Endothelial cell of umbilical vein (primary cell): ENCODE measurements at regions not wholly inside any gene's neighbourhood (a gene's known extent, or its start where the extent isn't known, plus 50 kb on each side); places are given as distances from the start of the nearest gene placed in this dataset.

Experiments
- BruUV-seq: library from RNA; stranded (reverse); fragments of 400-500 nt; replicated peaks from 2 replicates; lab custom pipeline; 2021; lab: Mats Ljungman, UMichigan
- CTCF ChIA-PET: fragments of 300-600, 350-600 bp; sonication (Branson Sonifier 250); formaldehyde crosslinking; loops from one replicate; lab custom pipeline; 2021; ENCODE audit warnings: antibody characterized with exemption, inconsistent platforms; lab: Charles Lee
- POLR2A ChIA-PET: fragments of 300-600, 350-600 bp; sonication (Branson Sonifier 250); formaldehyde crosslinking; loops from one replicate; lab custom pipeline; 2021; ENCODE audit warnings: antibody characterized with exemption, inconsistent platforms; lab: Charles Lee
- DNase-seq: peaks from one replicate; pipeline ENCODE4 v3.0.0-alpha.2; 2011; ENCODE audit warnings: low read depth, low spot score
- FAIRE-seq: peaks from 2 replicates; lab custom pipeline; 2011; peaks lifted over from hg19 to GRCh38; lab: Jason Lieb, UNC
- H2AFZ ChIP-seq: 2 replicates; pipeline ENCODE4 v1.6.0; 2012; ENCODE audit warnings: low read depth, low read length, control low read depth, inconsistent platforms
- H3K27ac ChIP-seq: 2 replicates; pipeline ENCODE4 v1.5.1; 2011; ENCODE audit warnings: low read depth, mild to moderate bottlenecking, control low read depth, low read length, moderate library complexity; ENCODE audit not compliant: insufficient read depth
- H3K27me3 ChIP-seq, 2 experiments: 2 replicates each; pipeline versions ENCODE4 v1.6.0 to v1.6.1; 2011; ENCODE audit warnings: low read length in 2 of 2, mixed read lengths in 1 of 2; ENCODE audit not compliant: control insufficient read depth in 2 of 2, insufficient read depth in 2 of 2
- H3K36me3 ChIP-seq, 2 experiments: 2 replicates in 1 of 2; 3 replicates in 1 of 2; pipeline ENCODE4 v1.5.1; 2011; ENCODE audit warnings: low read length in 2 of 2, mild to moderate bottlenecking in 1 of 2, moderate library complexity in 1 of 2; ENCODE audit not compliant: control insufficient read depth in 2 of 2, insufficient read depth in 2 of 2; ENCODE audit errors: extremely low read depth in 1 of 2
- H3K4me1 ChIP-seq: 3 replicates; pipeline ENCODE4 v1.5.1; 2011; ENCODE audit warnings: mild to moderate bottlenecking, low read length; ENCODE audit not compliant: control insufficient read depth, insufficient read depth; ENCODE audit errors: extremely low read depth
- H3K4me2 ChIP-seq: 2 replicates; pipeline ENCODE4 v1.6.1; 2011; ENCODE audit warnings: low read length, control low read depth, mixed read lengths; ENCODE audit not compliant: insufficient read depth
- H3K4me3 ChIP-seq, 3 experiments: fragments of 200-600 bp in 1 of 3; sonication (generic), shearing (Covaris generic) in 1 of 3; replicated peaks in 1 of 3; 2 replicates each; pipeline ENCODE4 v1.5.1; 2011 to 2016; ENCODE audit warnings: control low read depth in 3 of 3, low read length in 3 of 3, mild to moderate bottlenecking in 2 of 3, inconsistent platforms in 1 of 3, low read depth in 1 of 3, moderate library complexity in 1 of 3; ENCODE audit not compliant: insufficient read depth in 1 of 3
- H3K79me2 ChIP-seq: 2 replicates; pipeline ENCODE4 v1.6.0; 2012; ENCODE audit warnings: low read length, inconsistent platforms; ENCODE audit not compliant: control insufficient read depth, insufficient read depth
- H3K9ac ChIP-seq: replicated peaks from 2 replicates; pipeline ENCODE3; 2011; ENCODE audit warnings: low read length, control low read depth; ENCODE audit not compliant: insufficient read depth; ENCODE audit errors: extremely low read depth
- H3K9me1 ChIP-seq: replicated peaks from 3 replicates; pipeline ENCODE4 v1.6.0; 2011; ENCODE audit warnings: mild to moderate bottlenecking, low read length; ENCODE audit not compliant: control insufficient read depth, insufficient read depth; ENCODE audit errors: extremely low read depth
- H3K9me3 ChIP-seq: replicated peaks from 2 replicates; pipeline ENCODE4 v1.5.1; 2012; ENCODE audit warnings: low read length, inconsistent platforms; ENCODE audit not compliant: control insufficient read depth, insufficient read depth
- H4K20me1 ChIP-seq: replicated peaks from 2 replicates; pipeline ENCODE3; 2011; ENCODE audit warnings: mild to moderate bottlenecking, low read length; ENCODE audit not compliant: control insufficient read depth, insufficient read depth; ENCODE audit errors: extremely low read depth
- CTCF ChIP-seq, 2 donors: IDR thresholded peaks; 1 replicate in 1 of 2; 2 replicates in 1 of 2; pipeline ENCODE4 v1.5.1; 2011; ENCODE audit warnings: low read length in 2 of 2, mild to moderate bottlenecking in 2 of 2, moderate library complexity in 2 of 2, control low read depth in 1 of 2, inconsistent platforms in 1 of 2, low read depth in 1 of 2; ENCODE audit not compliant: insufficient read depth in 1 of 2; ENCODE audit errors: extremely low read depth in 1 of 2
- EZH2 ChIP-seq: IDR thresholded peaks from 2 replicates; pipeline ENCODE4 v1.6.1; 2012; ENCODE audit warnings: borderline replicate concordance, low read depth, mild to moderate bottlenecking, moderate library complexity, low read length, inconsistent platforms; ENCODE audit not compliant: severe bottlenecking
- FOS ChIP-seq: IDR thresholded peaks from 2 replicates; pipeline ENCODE4 v1.6.1; 2011; ENCODE audit warnings: mild to moderate bottlenecking, low read length, moderate library complexity, borderline replicate concordance; ENCODE audit not compliant: insufficient read depth
- GATA2 ChIP-seq: IDR thresholded peaks from 2 replicates; pipeline ENCODE4 v1.7.0; 2011; ENCODE audit warnings: low read depth, mild to moderate bottlenecking, moderate library complexity, mixed read lengths, low read length; ENCODE audit not compliant: insufficient read length, insufficient read depth
- JUN ChIP-seq: IDR thresholded peaks from 2 replicates; pipeline ENCODE4 v1.6.1; 2011; ENCODE audit warnings: borderline replicate concordance, low read depth; ENCODE audit not compliant: insufficient read length, insufficient read depth
- MAX ChIP-seq: IDR thresholded peaks from 2 replicates; pipeline ENCODE4 v1.6.1; 2011; ENCODE audit not compliant: insufficient read depth, insufficient read length
- MYC ChIP-seq: IDR thresholded peaks from one replicate; pipeline ENCODE4 v1.6.1; 2011; ENCODE audit warnings: mild to moderate bottlenecking, low read depth, low read length
- POLR2A ChIP-seq: IDR thresholded peaks from 2 replicates; pipeline ENCODE4 v1.6.1; 2012; ENCODE audit warnings: low read depth, mild to moderate bottlenecking, control low read depth, low read length
- POLR2AphosphoS5 ChIP-seq: IDR thresholded peaks from 2 replicates; pipeline ENCODE4 v1.6.1; 2012; ENCODE audit warnings: low read depth, mild to moderate bottlenecking, control low read depth, low read length, moderate library complexity; ENCODE audit not compliant: insufficient read depth
- dilution Hi-C: fragments of 300-500 bp; cut with MboI; formaldehyde crosslinking; loops from one replicate; pipeline ENCODE4 v1.15.0; 2019; ENCODE audit warnings: low sequenced_read_pairs; ENCODE audit not compliant: extremely low pct_ligation_motif_present
- intact Hi-C: fragments of 100-400 bp; cut with micrococcal nuclease; formaldehyde crosslinking; loops from one replicate; pipeline ENCODE4 v1.10.0; 2022

GRCh38 chr2:134174711-134175110, 79.2 kb upstream of the MGAT5 start:
- Histone ChIP-seq H2AFZ (no peak overlapping the region), H3K4me2 (no peak overlapping the region), H3K4me3 (no peak overlapping the region), H3K27me3 (no peaks in the 10 kb centered on the region), H3K79me2 (peaks cover 16% of the 10 kb centered on the region), H3K36me3 (no peaks in the 10 kb centered on the region), H3K27ac (no peak overlapping the region), H3K9ac (no peak overlapping the region), H4K20me1 (no peaks in the 10 kb centered on the region), H3K4me1 (peaks cover 35% of the 10 kb centered on the region), H3K9me3 (no peaks in the 10 kb centered on the region), H3K9me1 (no peaks in the 10 kb centered on the region)
- dilution Hi-C loops (no loop called here), intact Hi-C loops (loop anchor here (5.0 kb wide), 1 partner anchor 128 kb away; no protein-coding TSS in a partner anchor)
- TF ChIP-seq FOS (no peak), CTCF (IDR thresholded peaks at IDR 0.05; ENCODE audit: extremely low read depth in 1 of 2, insufficient read depth in 1 of 2, low read depth in 1 of 2, low read length in 2 of 2) (no peak), GATA2 (no peak), EZH2 (no peak), POLR2AphosphoS5 (no peak), JUN (no peak), POLR2A (no peak), MYC (no peak), MAX (no peak)
- ChIA-PET CTCF (no interaction called here), POLR2A (no interaction called here)
- no peak for DNase-seq
- BruUV-seq, result no TSS peak
- no peak for FAIRE-seq
